ENCODE measurements at regions not wholly inside any gene's neighbourhood (a gene's known extent, or its start where the extent isn't known, plus 50 kb on each side); places are given as distances from the start of the nearest gene placed in this dataset.
A peak's percentile ranks its signal among the peaks of the same experiment; 100 is the strongest.
"Not testable (repeated sequence)": the region's sequence is repeated elsewhere in the genome, so short reads cannot be mapped to it uniquely, and the experiment has no call there.

- DNase-seq (ENCODE audit: low read depth) = no peak
These were observed 236.0 kb downstream of the INHBA start for GRCh38 chr7:41466760-41467384.

GRCh38 chr7:41465571-41465970, 237.3 kb downstream of the INHBA start:
- DNase-seq (ENCODE audit: low read depth) = no peak

DNA sequence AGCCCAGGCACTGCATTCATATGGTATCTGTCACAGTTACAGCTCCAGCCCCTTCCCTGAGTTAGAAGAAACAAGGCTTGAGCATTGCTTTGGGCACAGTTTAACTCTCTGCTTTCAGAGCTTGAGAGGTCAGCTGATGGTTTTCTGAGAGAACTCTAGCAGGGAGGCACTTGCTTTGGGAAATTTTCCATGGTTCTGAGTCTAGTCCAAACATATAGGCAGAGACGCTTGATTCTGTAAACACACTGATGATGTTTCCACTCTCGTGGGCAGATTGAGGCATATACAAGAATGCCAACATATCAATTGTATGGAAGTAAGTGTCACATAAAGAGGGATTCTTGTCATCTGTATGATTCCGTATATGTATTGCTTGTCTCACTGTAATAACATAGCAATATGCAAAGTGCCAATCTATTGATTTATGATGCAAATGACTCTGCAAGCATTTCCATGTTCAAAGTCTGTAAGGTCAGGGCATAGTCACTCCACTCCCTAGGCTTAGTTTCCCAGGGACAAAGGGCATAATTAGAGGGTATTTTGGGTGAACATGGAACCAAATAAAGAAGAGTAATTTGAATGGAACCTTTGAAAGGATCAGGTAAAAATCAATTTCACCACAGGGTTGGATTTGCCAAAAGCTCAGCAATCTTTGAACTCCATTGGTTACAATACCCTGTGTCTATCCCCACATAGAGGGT, 239.0 kb downstream of the INHBA start:
- no peak for DNase-seq (ENCODE audit: low read depth)

- no peak for DNase-seq (ENCODE audit: low read depth)
These were observed 243.1 kb downstream of the INHBA start for GRCh38 chr7:41459623-41460261.

- no peak for DNase-seq (ENCODE audit: low read depth)
These were observed 243.7 kb downstream of the INHBA start for GRCh38 chr7:41459183-41459582.

DNA sequence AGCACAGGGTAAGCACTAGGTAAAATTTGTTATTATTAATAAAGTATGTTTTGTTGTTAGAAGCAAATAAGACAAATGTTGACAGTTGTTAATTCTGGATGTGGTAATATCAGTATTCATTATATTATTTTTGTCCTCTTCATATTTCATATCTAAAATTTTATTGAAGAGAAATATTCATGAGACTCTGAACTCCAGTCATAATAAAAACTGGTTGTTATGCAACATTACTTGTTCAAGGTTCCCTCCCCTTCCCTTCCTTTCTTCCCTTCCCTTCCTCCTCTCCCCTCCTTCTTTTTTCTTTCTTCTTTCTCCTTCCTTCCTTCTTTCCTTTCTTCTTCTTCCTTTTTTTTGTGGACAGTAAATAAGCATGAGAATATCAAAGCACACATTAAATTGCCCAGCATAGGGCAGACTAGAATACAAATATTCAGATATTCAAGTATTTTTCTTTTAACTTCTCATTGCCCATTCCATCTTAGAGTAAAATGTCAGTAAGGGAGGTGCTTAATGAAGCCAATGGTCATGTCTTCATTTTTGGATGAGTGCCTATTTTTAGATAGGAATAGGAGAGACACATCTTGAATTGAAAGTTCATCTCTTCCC, 245.0 kb downstream of the INHBA start:
- DNase-seq (ENCODE audit: low read depth) = no peak

- DNase-seq (ENCODE audit: low read depth) = no peak
These were observed 251.1 kb downstream of the INHBA start for GRCh38 chr7:41451826-41452225.

DNA sequence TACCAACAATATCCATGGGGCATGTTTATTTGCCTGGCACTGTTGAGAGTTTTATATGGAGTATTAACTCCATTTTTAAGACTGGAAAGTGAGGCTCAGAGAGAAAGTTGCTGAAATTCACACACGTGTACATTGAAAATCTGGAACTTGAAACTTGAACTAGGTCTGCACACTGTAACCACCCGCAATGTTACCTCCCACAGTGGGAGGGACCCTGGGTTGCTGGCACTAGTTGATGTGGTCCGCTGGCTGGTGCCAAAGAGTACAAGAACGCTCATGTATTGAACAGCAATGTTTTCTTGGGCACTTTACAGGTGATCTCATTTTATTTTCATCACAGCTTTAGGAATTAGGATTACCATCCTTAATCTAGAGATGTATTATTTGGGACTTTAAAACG, 253.2 kb downstream of the INHBA start:
- DNase-seq (ENCODE audit: low read depth) = no peak

GRCh38 chr7:41449286-41449685, 253.6 kb downstream of the INHBA start:
- no peak for DNase-seq (ENCODE audit: low read depth)

DNA sequence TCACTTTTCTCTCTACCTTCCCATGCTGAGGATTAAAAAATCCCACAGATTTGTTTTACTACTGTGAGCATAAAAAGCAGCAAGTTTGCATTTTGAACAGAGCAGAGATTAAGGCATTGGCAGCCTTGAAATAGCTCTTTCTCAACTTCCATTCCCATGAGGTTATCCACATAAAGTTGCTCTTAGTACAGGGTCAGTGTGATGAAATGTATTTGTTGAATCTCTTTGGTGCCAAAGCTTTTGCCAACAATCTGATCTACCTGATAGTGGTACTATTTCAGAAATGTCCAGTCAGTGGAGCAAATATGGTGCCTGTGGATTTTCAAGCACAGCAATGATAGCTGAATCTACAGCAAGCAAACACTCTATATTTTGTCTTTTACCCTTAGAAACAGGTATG, 254.8 kb downstream of the INHBA start:
- DNase-seq (ENCODE audit: low read depth) = peak; percentile 80

DNA sequence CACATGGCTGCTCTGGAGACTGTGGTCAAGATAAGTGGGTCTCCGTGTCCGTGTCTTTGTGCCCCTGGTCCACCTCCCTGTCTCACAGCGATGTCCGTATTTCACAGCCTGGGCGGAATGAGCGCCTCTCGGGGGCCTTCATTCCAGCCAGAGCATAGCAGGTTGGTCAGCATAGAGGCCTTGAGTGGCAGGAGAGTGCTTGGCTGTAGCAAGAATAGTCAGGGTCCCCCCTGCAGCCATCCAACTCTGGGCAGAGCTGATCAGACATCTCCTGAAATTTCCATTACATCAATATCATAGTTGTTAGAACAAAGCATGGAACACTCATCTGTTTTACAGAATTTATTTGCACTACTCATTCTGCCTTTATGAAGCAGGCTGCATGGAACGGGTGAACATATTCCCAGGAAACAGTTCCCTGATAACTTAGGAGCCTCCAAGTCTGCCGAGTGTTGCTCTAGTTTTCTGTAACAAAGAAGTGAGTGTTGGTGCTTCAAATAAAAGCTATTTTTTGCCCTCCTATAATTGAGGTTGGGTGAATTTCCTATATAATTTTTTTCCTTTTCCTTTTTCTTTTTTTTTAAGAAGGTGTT, 255.3 kb downstream of the INHBA start:
- no peak for DNase-seq (ENCODE audit: low read depth)

- no peak for DNase-seq (ENCODE audit: low read depth)
These were observed 256.1 kb downstream of the INHBA start for GRCh38 chr7:41446606-41447449.

DNA sequence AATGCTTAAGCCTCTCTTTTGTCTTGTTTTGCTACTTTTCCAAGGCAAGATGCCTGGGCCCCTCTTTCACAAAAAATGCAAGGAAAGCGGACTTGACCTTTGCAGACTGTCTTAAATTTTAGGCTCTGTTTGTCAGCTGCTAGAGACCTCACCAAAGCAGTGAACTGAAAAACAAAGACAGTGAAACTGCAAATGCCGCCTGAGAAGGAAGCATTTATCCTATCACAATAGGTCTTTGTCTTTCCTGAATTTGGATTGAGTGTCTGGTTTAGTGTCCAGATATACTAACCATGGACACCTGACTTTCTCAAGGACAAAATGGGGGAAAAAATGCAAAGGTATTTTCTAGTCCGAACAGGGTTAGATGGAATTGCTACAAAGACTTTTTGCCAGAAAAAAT, 256.9 kb downstream of the INHBA start:
- no peak for DNase-seq (ENCODE audit: low read depth)

DNA sequence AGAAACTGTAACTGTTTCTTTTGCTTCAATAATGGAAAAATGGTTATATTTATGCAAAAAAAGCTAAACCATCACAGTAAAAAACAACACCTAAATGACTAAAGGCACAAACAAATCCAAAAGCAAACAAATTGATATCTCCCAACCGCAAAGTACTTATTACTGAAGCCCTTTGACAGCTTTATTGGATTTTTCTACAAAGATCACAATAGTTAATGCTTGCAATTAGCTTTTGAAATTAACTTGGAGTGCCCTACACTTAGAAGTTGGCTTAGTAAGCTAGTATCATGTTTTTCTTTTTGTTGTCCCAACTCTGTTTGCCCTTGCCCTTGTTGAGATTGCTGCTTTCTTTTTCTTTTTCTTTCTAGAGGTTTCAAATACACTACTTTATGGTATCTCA, 257.5 kb downstream of the INHBA start:
- no peak for DNase-seq (ENCODE audit: low read depth)

- no peak for DNase-seq (ENCODE audit: low read depth)
These were observed 263.4 kb downstream of the INHBA start for GRCh38 chr7:41439515-41439879.

DNA sequence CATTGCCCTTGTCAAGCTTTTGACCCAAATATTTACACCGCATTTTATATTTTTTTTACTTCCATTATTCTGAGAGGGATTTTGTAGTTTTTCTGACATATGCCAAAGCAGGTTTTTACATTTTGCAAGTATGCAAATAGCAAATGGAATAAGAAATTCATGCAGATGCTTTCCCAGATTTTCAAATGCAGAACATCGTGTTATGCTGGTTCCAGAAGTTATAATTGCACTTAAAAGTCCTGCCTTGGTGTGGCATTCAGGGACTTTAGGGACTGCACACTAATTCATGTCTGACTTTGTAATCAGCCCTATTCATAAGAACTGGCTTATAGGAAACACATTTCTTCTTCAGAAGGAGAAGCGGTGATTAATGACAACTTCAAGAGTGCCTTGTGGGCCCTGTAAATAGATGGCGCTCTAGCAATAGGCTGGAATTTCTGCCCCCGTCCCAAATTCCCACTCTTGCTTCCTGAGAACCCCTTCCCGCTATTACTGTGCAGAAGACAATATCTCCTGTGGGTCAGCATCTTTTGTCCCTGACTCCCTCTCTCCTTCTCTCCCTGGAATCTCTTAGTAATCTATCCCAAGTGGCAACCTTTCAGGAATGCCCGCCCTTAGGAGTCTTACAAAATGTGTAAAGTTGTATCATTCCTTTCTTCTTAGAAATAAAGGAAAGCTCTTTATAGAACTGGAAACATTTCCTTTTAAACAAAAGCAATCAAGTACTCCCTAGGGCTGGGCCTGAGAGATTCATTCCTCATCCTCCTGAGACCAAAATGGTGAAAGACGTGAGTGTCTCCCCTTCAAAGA, 264.0 kb downstream of the INHBA start:
- peak; percentile 40 for DNase-seq (ENCODE audit: low read depth)

DNA sequence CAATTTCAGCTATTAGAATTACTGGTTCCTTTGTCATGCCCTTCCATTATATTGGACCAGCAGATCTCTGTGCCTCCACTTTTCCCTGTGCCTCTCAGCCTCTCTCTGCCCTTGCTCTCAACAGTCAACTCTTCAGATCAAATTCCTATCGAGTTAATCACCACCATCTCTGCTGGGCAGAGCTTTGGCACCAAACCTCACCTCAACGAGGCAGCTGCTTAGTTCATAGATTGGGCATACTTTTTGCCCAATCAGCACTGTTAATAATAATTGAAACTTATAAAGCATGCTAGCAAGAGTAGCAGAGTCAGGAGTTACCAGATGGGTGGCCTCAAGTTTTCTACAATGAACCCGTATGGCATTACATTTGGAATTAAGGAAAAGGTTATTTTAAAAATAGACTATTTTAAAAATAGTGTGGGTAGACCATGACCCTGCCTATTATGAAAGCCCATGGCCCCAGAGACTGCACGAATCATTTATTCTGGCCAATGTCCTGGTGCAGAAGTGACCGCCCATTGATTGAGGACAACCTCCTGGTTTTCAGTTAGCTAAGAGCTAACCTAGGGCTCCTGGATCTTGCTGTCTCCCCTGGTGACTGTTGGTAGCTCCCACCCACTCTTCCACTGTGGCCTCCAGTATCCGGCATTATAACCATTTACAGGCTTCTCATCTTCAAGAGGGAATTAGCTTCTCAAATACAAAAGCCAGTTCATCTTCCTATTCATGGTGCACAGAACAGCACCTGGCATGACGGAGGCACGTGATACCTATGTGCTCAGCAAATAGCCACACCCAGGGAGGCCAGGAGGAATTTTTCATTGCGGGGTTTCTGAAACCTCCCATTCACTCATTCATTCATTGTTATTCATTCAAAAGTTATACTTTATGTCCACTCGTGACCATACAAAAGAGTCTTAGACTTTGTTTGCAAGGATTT, 265.4 kb downstream of the INHBA start:
- peak; percentile 74 for DNase-seq (ENCODE audit: low read depth)

DNA sequence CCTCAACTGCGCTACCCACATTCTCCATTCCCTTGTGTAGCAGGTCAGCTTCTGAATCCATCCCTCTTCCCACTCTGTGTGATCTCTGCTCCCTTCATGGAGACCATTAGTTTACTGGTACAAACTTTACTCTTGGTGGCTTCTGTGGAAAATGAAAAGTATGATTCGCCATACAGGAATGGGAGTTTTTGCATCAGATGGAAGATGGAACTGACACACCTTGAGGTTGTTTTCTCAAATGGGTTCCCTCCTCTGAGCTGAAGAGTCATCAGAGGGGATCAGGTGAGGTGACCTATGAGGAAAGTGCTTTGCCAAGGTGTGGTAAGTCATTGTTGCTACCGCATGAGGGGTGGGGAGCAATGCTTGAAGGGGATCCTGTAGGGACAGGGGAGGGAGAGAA, 266.8 kb downstream of the INHBA start:
- DNase-seq (ENCODE audit: low read depth) = no peak

DNA sequence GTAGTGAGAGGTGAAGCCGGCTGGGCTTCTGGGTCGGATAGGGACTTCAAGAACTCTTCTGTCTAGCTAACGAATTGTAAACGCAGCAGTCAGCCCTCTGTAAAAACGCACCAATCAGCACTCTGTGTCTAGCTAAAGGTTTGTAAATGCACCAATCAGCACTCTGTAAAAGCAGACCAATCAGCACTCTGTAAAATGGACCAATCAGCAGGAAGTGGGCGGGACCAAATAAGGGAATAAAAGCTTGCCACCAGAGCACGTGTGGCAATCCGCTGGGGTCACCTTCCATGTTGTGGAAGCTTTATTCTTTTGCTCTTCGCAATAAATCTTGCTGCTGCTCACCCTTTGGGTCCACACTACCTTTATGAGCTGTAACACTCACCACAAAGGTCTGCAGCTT, 267.9 kb downstream of the INHBA start:
- not testable (repeated sequence) for DNase-seq (ENCODE audit: low read depth)

DNA sequence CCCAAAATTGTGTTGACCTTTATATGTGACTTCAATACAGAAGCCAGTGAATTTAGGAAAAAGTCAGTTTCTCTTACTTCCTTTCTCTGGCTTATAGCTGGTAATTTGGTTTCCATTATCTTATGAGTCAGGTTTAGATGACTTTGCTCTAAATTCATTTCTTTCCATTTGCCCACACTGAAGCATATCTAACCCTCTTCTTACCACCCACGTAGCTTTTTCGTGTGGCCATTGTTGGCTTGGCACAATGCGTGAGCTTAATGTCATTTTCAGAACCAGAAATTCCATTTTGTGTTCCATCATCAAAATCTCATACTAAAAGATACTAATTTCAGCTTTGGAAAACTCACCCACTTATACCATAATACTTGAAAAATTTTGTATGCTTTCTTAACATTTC, 271.2 kb downstream of the INHBA start:
- no peak for DNase-seq (ENCODE audit: low read depth)
